ENCODE measurements at regions not wholly inside any gene's neighbourhood (a gene's known extent, or its start where the extent isn't known, plus 50 kb on each side); places are given as distances from the start of the nearest gene placed in this dataset.

GRCh38 chr18:64876833-64877232 lies 727.9 kb upstream of the LINC00305 start:
- H3F3A ChIP-seq (ENCODE audit: control insufficient read depth, insufficient read depth), result no peaks in the 10 kb centered on the region
- no peaks in the 10 kb centered on the region for H3K27me3 ChIP-seq (ENCODE audit: control insufficient read depth, low read length)
- H3K9me2 ChIP-seq (replicated peaks; ENCODE audit: control insufficient read depth, low read length), result no peaks in the 10 kb centered on the region
- H3K4me1 ChIP-seq (ENCODE audit: control insufficient read depth, low read length), result no peaks in the 10 kb centered on the region
- H3K4me2 ChIP-seq (ENCODE audit: low read length), result no peak overlapping the region
- H3K9me3 ChIP-seq (ENCODE audit: control insufficient read depth, insufficient read depth, low read length), result no peaks in the 10 kb centered on the region
- H3K36me3 ChIP-seq (ENCODE audit: control insufficient read depth, low read length), result no peaks in the 10 kb centered on the region
- no peaks in the 10 kb centered on the region for H3K79me2 ChIP-seq (ENCODE audit: control insufficient read depth, low read length)
- no peak overlapping the region for H3K4me3 ChIP-seq (ENCODE audit: low read length)
- no peak for TF ChIP-seq CTCF (IDR thresholded peaks at IDR 0.05; ENCODE audit: low read depth, low read length, poor library complexity, severe bottlenecking)
- no peak for TF ChIP-seq EZH2phosphoT487 (IDR thresholded peaks at IDR 0.05; ENCODE audit: borderline replicate concordance, low read length)
- no peak overlapping the region for H3K27ac ChIP-seq (ENCODE audit: low read depth, low read length)
- no peaks in the 10 kb centered on the region for H4K20me1 ChIP-seq (ENCODE audit: control insufficient read depth, insufficient read depth, low read depth, low read length)

- no peaks in the 10 kb centered on the region for H3K36me3 ChIP-seq (ENCODE audit: control insufficient read depth, low read length)
- H3K4me3 ChIP-seq (ENCODE audit: low read length), result no peak overlapping the region
- no peaks in the 10 kb centered on the region for H3K9me2 ChIP-seq (replicated peaks; ENCODE audit: control insufficient read depth, low read length)
- TF ChIP-seq EZH2phosphoT487 (IDR thresholded peaks at IDR 0.05; ENCODE audit: borderline replicate concordance, low read length) (no peak), CTCF (IDR thresholded peaks at IDR 0.05; ENCODE audit: low read depth, low read length, poor library complexity, severe bottlenecking) (no peak)
- H3K4me2 ChIP-seq (ENCODE audit: low read length), result no peak overlapping the region
- H3K27ac ChIP-seq (ENCODE audit: low read depth, low read length), result no peak overlapping the region
- H3K9me3 ChIP-seq (ENCODE audit: control insufficient read depth, insufficient read depth, low read length), result no peaks in the 10 kb centered on the region
- no peaks in the 10 kb centered on the region for H3K79me2 ChIP-seq (ENCODE audit: control insufficient read depth, low read length)
- H4K20me1 ChIP-seq (ENCODE audit: control insufficient read depth, insufficient read depth, low read depth, low read length), result no peaks in the 10 kb centered on the region
- H3F3A ChIP-seq (ENCODE audit: control insufficient read depth, insufficient read depth), result no peaks in the 10 kb centered on the region
- H3K4me1 ChIP-seq (ENCODE audit: control insufficient read depth, low read length), result no peaks in the 10 kb centered on the region
- no peaks in the 10 kb centered on the region for H3K27me3 ChIP-seq (ENCODE audit: control insufficient read depth, low read length)
These were observed 724.0 kb upstream of the LINC00305 start for GRCh38 chr18:64872710-64873458.

- H3K27me3 ChIP-seq (ENCODE audit: control insufficient read depth, low read length), result no peaks in the 10 kb centered on the region
- no peaks in the 10 kb centered on the region for H3K9me2 ChIP-seq (replicated peaks; ENCODE audit: control insufficient read depth, low read length)
- no peaks in the 10 kb centered on the region for H3K79me2 ChIP-seq (ENCODE audit: control insufficient read depth, low read length)
- no peaks in the 10 kb centered on the region for H3F3A ChIP-seq (ENCODE audit: control insufficient read depth, insufficient read depth)
- H3K4me1 ChIP-seq (ENCODE audit: control insufficient read depth, low read length), result no peaks in the 10 kb centered on the region
- TF ChIP-seq EZH2phosphoT487 (IDR thresholded peaks at IDR 0.05; ENCODE audit: borderline replicate concordance, low read length), result no peak
- no peak for TF ChIP-seq CTCF (IDR thresholded peaks at IDR 0.05; ENCODE audit: low read depth, low read length, poor library complexity, severe bottlenecking)
- H3K9me3 ChIP-seq (ENCODE audit: control insufficient read depth, insufficient read depth, low read length), result no peaks in the 10 kb centered on the region
- no peaks in the 10 kb centered on the region for H4K20me1 ChIP-seq (ENCODE audit: control insufficient read depth, insufficient read depth, low read depth, low read length)
- H3K4me2 ChIP-seq (ENCODE audit: low read length), result no peak overlapping the region
- no peak overlapping the region for H3K27ac ChIP-seq (ENCODE audit: low read depth, low read length)
- H3K4me3 ChIP-seq (ENCODE audit: low read length), result no peak overlapping the region
- H3K36me3 ChIP-seq (ENCODE audit: control insufficient read depth, low read length), result no peaks in the 10 kb centered on the region
These were observed 705.2 kb upstream of the LINC00305 start for GRCh38 chr18:64854112-64854511.
